SK-N-SH (cell line): ENCODE measurements at regions not wholly inside any gene's neighbourhood (a gene's known extent, or its start where the extent isn't known, plus 50 kb on each side); places are given as distances from the start of the nearest gene placed in this dataset.

Source experiments
- CTCF ChIA-PET: fragments of 300-600, 350-600 bp; formaldehyde crosslinking; extraction: SDS; loops from one replicate; lab custom pipeline; 2021; lab: Yijun Ruan, JAX
- POLR2A ChIA-PET: fragments of 350-600 bp; sonication (Branson Sonifier 250); formaldehyde crosslinking; extraction: SDS; loops from one replicate; lab custom pipeline; 2020; ENCODE audit warnings: antibody characterized with exemption, inconsistent platforms; lab: Yijun Ruan, JAX
- DNase-seq: peaks from one replicate; pipeline ENCODE4 v3.0.0; 2012
- H2AFZ ChIP-seq: fragments of 200-600 bp; sonication (generic); 2 replicates; pipeline ENCODE4 v1.8.1; 2016; ENCODE audit warnings: antibody characterized with exemption, mild to moderate bottlenecking, low read depth
- H3F3A ChIP-seq: fragments of 200-600 bp; sonication (generic); replicated peaks from 2 replicates; pipeline ENCODE3; 2016; ENCODE audit warnings: antibody characterized with exemption, mild to moderate bottlenecking; ENCODE audit not compliant: insufficient read depth
- H3K27ac ChIP-seq, 2 experiments: fragments of 200-500 bp in 1 of 2; fragments of 200-600 bp in 1 of 2; sonication (Bioruptor generic) in 1 of 2; sonication (generic), shearing (Covaris generic) in 1 of 2; 2 replicates each; pipeline versions ENCODE4 v1.5.1 to v1.6.1; 2014 to 2016; ENCODE audit warnings: low read depth in 2 of 2, inconsistent platforms in 1 of 2, low read length in 1 of 2, mild to moderate bottlenecking in 1 of 2, mixed read lengths in 1 of 2
- H3K27me3 ChIP-seq: fragments of 200-600 bp; sonication (generic), shearing (Covaris generic); 2 replicates; pipeline ENCODE4 v1.6.1; 2016; ENCODE audit warnings: mixed run types; ENCODE audit not compliant: insufficient read depth
- H3K36me3 ChIP-seq, 2 experiments: fragments of 200-500 bp in 1 of 2; fragments of 200-600 bp in 1 of 2; sonication (Bioruptor generic) in 1 of 2; sonication (generic) in 1 of 2; replicated peaks in 1 of 2; 2 replicates each; pipeline versions ENCODE3 to v1.5.1; 2014 to 2016; ENCODE audit warnings: low read length in 1 of 2, mild to moderate bottlenecking in 1 of 2; ENCODE audit not compliant: insufficient read depth in 2 of 2, control insufficient read depth in 1 of 2
- H3K4me1 ChIP-seq, 2 experiments: fragments of 200-500 bp in 1 of 2; fragments of 200-600 bp in 1 of 2; sonication (Bioruptor generic) in 1 of 2; sonication (generic), shearing (Covaris generic) in 1 of 2; 2 replicates each; pipeline versions ENCODE4 v1.5.1 to v1.6.1; 2014 to 2016; ENCODE audit warnings: low read depth in 1 of 2, low read length in 1 of 2, mixed run types in 1 of 2; ENCODE audit not compliant: insufficient read depth in 2 of 2, control insufficient read depth in 1 of 2
- H3K4me2 ChIP-seq: fragments of 200-600 bp; sonication (generic), shearing (Covaris generic); 2 replicates; pipeline ENCODE4 v1.6.1; 2017; ENCODE audit warnings: mixed run types
- H3K4me3 ChIP-seq, 2 experiments: fragments of 200-500 bp in 1 of 2; fragments of 200-600 bp in 1 of 2; sonication (Bioruptor generic) in 1 of 2; sonication (generic), shearing (Covaris generic) in 1 of 2; 2 replicates each; pipeline versions ENCODE4 v1.5.1 to v1.8.1; 2014 to 2016; ENCODE audit warnings: low read depth in 2 of 2, inconsistent platforms in 1 of 2, low read length in 1 of 2, mild to moderate bottlenecking in 1 of 2, mixed read lengths in 1 of 2, moderate library complexity in 1 of 2
- H3K79me2 ChIP-seq: fragments of 200-600 bp; sonication (generic); 2 replicates; pipeline ENCODE4 v1.8.1; 2017; ENCODE audit warnings: mild to moderate bottlenecking; ENCODE audit not compliant: insufficient read depth
- H3K9ac ChIP-seq: fragments of 200-600 bp; sonication (generic); 2 replicates; pipeline ENCODE4 v1.6.1; 2017; ENCODE audit warnings: mixed run types
- H3K9me2 ChIP-seq: fragments of 200-600 bp; sonication (generic); 2 replicates; pipeline ENCODE4 v1.6.1; 2017; ENCODE audit warnings: mixed run types
- H3K9me3 ChIP-seq: fragments of 200-600 bp; sonication (generic); 2 replicates; pipeline ENCODE4 v1.6.1; 2017; ENCODE audit warnings: mixed run types, mild to moderate bottlenecking, moderate library complexity
- H4K20me1 ChIP-seq: fragments of 200-600 bp; sonication (generic); 2 replicates; pipeline ENCODE4 v1.6.1; 2017; ENCODE audit warnings: mild to moderate bottlenecking, mixed run types; ENCODE audit not compliant: insufficient read depth
- CHD2 ChIP-seq: fragments of 150-350 bp; IDR thresholded peaks from 2 replicates; pipeline ENCODE4 v1.6.1; 2018; ENCODE audit warnings: low read length; ENCODE audit not compliant: partially characterized antibody
- ELF1 ChIP-seq: IDR thresholded peaks from 2 replicates; pipeline ENCODE4 v1.4.0; 2012
- EP300 ChIP-seq, 2 experiments: IDR thresholded peaks; 2 replicates each; pipeline versions ENCODE4 v1.4.0 to v1.6.1; 2012; ENCODE audit warnings: borderline replicate concordance in 1 of 2, low read depth in 1 of 2, low read length in 1 of 2
- FOXM1 ChIP-seq: IDR thresholded peaks from 2 replicates; pipeline ENCODE4 v1.4.0; 2012; ENCODE audit warnings: low read depth, mild to moderate bottlenecking
- GABPA ChIP-seq: IDR thresholded peaks from 2 replicates; pipeline ENCODE4 v1.4.0; 2012; ENCODE audit warnings: low read depth, mild to moderate bottlenecking
- GATA2 ChIP-seq: sonication (generic); formaldehyde crosslinking; IDR thresholded peaks from 2 replicates; pipeline ENCODE4 v1.5.0; 2020; ENCODE audit warnings: mild to moderate bottlenecking, missing genetic modification reagents
- NRF1 ChIP-seq: IDR thresholded peaks from 2 replicates; pipeline ENCODE4 v1.6.1; 2012; ENCODE audit warnings: low read depth, mild to moderate bottlenecking, low read length
- PBX3 ChIP-seq: IDR thresholded peaks from 2 replicates; pipeline ENCODE4; 2012
- RXRA ChIP-seq: IDR thresholded peaks from 2 replicates; pipeline ENCODE4 v1.4.0; 2012; ENCODE audit warnings: low read depth, mild to moderate bottlenecking, borderline replicate concordance
- YY1 ChIP-seq: IDR thresholded peaks from 2 replicates; pipeline ENCODE4 v1.4.0; 2012; ENCODE audit warnings: low read depth, mild to moderate bottlenecking
- WGBS: methylation state at CpG from one replicate; pipeline ENCODE4 v1.1.6; 2017; ENCODE audit warnings: low lambda C conversion rate; 5-methylcytosine and 5-hydroxymethylcytosine counted together
- TF ChIP-seq, protein P1 (sequence below): IDR thresholded peaks from 2 replicates; pipeline ENCODE4 v1.4.0; 2012; ENCODE audit warnings: low read depth, borderline replicate concordance

DNA sequence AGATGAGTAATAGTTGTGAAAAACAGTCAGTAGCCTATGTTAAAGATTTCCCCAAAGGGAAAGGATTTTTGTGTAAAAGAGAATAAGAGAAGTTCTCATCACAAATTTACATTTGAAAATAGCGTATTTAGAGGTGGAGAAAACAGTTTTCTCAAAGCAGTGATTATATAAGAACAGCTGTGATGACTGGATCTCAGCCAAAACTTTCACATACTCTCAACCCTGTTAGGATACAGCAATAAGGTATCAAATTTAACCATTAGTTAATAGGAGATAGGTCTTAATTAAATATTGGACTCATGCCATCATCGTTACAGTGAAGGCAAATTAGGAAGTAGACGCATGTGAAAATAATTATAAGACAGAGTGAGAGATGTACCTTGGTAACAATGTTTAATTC lies 622.7 kb downstream of the PCDH18 start:
- POLR2A ChIA-PET = no interaction called here
- Histone ChIP-seq H3K79me2 (no peaks in the 10 kb centered on the region), H3K27ac (no peak overlapping the region), H3K9me2 (no peaks in the 10 kb centered on the region), H2AFZ (no peak overlapping the region), H3K9me3 (no peaks in the 10 kb centered on the region), H3K4me1 (no peaks in the 10 kb centered on the region; a peak in 1 of 4 replicates), H3K36me3 (no peaks in the 10 kb centered on the region), H3K4me3 (no peak overlapping the region), H3F3A (no peaks in the 10 kb centered on the region), H3K4me2 (no peak overlapping the region), H3K9ac (no peak overlapping the region), H3K27me3 (no peaks in the 10 kb centered on the region), H4K20me1 (no peaks in the 10 kb centered on the region)
- TF ChIP-seq PBX3 = no peak
- no peak for TF ChIP-seq YY1
- DNase-seq = no peak
- CTCF ChIA-PET = no interaction called here
- 51% methylated on average over 3 of the region's 3 CpGs for WGBS

- no peak for DNase-seq
- no peaks in the 10 kb centered on the region for H4K20me1 ChIP-seq
These were observed 624.2 kb downstream of the PCDH18 start for GRCh38 chr4:136908122-136908521.

More at GRCh38 chr4:136908122-136908521, 624.2 kb downstream of the PCDH18 start:
- no peak overlapping the region for H3K27ac ChIP-seq
- H3F3A ChIP-seq = no peaks in the 10 kb centered on the region
- H3K27me3 ChIP-seq = no peaks in the 10 kb centered on the region
- H3K4me3 ChIP-seq = no peak overlapping the region
- no peaks in the 10 kb centered on the region for H3K79me2 ChIP-seq
- H3K4me1 ChIP-seq = no peaks in the 10 kb centered on the region; a peak in 1 of 4 replicates
- no peak overlapping the region for H3K9ac ChIP-seq
- H3K36me3 ChIP-seq = no peaks in the 10 kb centered on the region
- H2AFZ ChIP-seq = no peak overlapping the region
- ChIA-PET POLR2A (no interaction called here), CTCF (no interaction called here)
- no peaks in the 10 kb centered on the region for H3K9me3 ChIP-seq
- no peak overlapping the region for H3K4me2 ChIP-seq
- WGBS = 55% methylated on average over 2 of the region's 2 CpGs
- no peak for TF ChIP-seq RXRA
- TF ChIP-seq ELF1 = no peak
- no peak for TF ChIP-seq CHD2
- no peak for TF ChIP-seq GABPA
- no peak for TF ChIP-seq FOXM1
- no peak for TF ChIP-seq GATA2 (CRISPR knock-in tag)
- no peak for TF ChIP-seq EP300 (IDR thresholded peaks at IDR 0.05; ENCODE audit: borderline replicate concordance in 1 of 2, low read depth in 1 of 2, low read length in 1 of 2)
- TF ChIP-seq PBX3 = no peak
- no peak for TF ChIP-seq NRF1
- TF ChIP-seq, protein P1, sequence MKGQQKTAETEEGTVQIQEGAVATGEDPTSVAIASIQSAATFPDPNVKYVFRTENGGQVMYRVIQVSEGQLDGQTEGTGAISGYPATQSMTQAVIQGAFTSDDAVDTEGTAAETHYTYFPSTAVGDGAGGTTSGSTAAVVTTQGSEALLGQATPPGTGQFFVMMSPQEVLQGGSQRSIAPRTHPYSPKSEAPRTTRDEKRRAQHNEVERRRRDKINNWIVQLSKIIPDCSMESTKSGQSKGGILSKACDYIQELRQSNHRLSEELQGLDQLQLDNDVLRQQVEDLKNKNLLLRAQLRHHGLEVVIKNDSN = no peak
- no peaks in the 10 kb centered on the region for H3K9me2 ChIP-seq
